Colonic mucosa (tissue), 4 donors: ENCODE measurements at regions not wholly inside any gene's neighbourhood (a gene's known extent, or its start where the extent isn't known, plus 50 kb on each side); places are given as distances from the start of the nearest gene placed in this dataset.

Source experiments
- DNase-seq: peaks from one replicate; pipeline ENCODE4 v3.0.0-alpha.2; 2020
- H3K27ac ChIP-seq: fragments of 200-600 bp; one replicate; pipeline ENCODE4 v1.8.0; 2021
- H3K27me3 ChIP-seq: fragments of 200-600 bp; one replicate; pipeline ENCODE4 v1.8.0; 2021
- H3K36me3 ChIP-seq: fragments of 200-600 bp; one replicate; pipeline ENCODE4 v1.8.0; 2021
- H3K4me1 ChIP-seq: fragments of 200-600 bp; one replicate; pipeline ENCODE4 v1.8.0; 2021; ENCODE audit warnings: mild to moderate bottlenecking
- H3K4me3 ChIP-seq: fragments of 200-600 bp; one replicate; pipeline ENCODE4 v1.8.0; 2021
- H3K9ac ChIP-seq, 2 donors: one replicate each; pipeline ENCODE4 v1.7.0; 2013; ENCODE audit warnings: control low read depth in 2 of 2, low read depth in 2 of 2, low read length in 2 of 2
- H3K9me3 ChIP-seq: fragments of 200-600 bp; one replicate; pipeline ENCODE4 v1.8.0; 2021
- intact Hi-C: fragments of 100-400 bp; cut with DNase I; formaldehyde crosslinking; loops from one replicate; pipeline ENCODE4 v1.14.1; 2022
- TF ChIP-seq, protein P1 (sequence below): fragments of 200-600 bp; IDR thresholded peaks from one replicate; pipeline ENCODE4 v1.8.0; 2022; ENCODE audit warnings: antibody characterized with exemption, mild to moderate bottlenecking
- donor health status: healthy.
- donor health status: DM: no; HTN: no; CAD: no.
- donor health status: DM: no; HTN: no; CAD: no.

GRCh38 chr2:217469203-217469810 lies 533.5 kb downstream of the TNS1 start:
- no peak overlapping the region for H3K4me3 ChIP-seq
- TF ChIP-seq, protein P1, sequence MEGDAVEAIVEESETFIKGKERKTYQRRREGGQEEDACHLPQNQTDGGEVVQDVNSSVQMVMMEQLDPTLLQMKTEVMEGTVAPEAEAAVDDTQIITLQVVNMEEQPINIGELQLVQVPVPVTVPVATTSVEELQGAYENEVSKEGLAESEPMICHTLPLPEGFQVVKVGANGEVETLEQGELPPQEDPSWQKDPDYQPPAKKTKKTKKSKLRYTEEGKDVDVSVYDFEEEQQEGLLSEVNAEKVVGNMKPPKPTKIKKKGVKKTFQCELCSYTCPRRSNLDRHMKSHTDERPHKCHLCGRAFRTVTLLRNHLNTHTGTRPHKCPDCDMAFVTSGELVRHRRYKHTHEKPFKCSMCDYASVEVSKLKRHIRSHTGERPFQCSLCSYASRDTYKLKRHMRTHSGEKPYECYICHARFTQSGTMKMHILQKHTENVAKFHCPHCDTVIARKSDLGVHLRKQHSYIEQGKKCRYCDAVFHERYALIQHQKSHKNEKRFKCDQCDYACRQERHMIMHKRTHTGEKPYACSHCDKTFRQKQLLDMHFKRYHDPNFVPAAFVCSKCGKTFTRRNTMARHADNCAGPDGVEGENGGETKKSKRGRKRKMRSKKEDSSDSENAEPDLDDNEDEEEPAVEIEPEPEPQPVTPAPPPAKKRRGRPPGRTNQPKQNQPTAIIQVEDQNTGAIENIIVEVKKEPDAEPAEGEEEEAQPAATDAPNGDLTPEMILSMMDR: no peak
- no peaks in the 10 kb centered on the region for H3K36me3 ChIP-seq
- H3K27ac ChIP-seq: no peak overlapping the region
- intact Hi-C loops: no loop called here
- H3K9ac ChIP-seq: no peak overlapping the region
- no peaks in the 10 kb centered on the region for H3K27me3 ChIP-seq
- no peaks in the 10 kb centered on the region for H3K4me1 ChIP-seq
- no peaks in the 10 kb centered on the region for H3K9me3 ChIP-seq
- DNase-seq: no peak

DNA sequence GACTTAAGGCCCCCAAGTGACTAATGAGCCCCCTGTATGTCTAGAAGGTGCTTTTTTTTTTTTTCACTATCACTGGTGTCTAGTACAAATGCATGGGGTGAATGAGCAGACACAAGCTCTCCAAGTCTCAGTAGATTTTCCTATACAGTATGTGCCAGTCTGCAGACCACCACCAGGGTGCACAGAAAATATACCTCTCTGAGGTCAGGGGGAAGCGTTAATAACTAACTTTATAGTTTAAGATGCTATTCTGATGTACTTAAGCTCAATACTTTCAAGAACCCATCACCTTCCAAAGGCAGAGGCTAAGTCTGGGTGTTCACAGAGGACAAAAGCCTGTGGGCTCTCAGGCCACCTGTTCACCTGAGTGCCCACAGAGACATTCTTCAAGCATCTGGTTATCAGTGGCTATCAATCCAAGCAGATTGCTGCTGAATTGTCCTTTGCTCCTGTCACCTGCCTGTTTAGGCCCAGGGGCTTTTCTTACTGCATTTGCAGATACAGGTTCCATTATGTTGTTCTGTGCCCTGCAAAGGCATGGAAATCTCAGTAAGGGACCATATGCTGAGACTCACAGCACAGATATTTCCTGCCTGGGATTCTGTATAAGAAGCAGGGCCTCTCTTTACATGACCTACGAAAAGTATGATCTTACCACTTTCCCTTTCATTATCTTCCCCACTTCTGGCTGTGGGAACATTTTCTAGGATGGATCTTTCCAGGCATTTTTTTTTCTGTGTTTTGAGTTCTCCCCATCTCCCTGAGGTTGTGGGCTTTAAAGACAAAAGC lies 534.6 kb downstream of the TNS1 start:
- no peak overlapping the region for H3K27ac ChIP-seq
- H3K27me3 ChIP-seq: no peaks in the 10 kb centered on the region
- H3K9me3 ChIP-seq: no peaks in the 10 kb centered on the region
- intact Hi-C loops: no loop called here
- TF ChIP-seq, protein P1: no peak
- no peaks in the 10 kb centered on the region for H3K36me3 ChIP-seq
- H3K4me1 ChIP-seq: no peaks in the 10 kb centered on the region
- DNase-seq: no peak
- no peak overlapping the region for H3K4me3 ChIP-seq
- H3K9ac ChIP-seq: no peak overlapping the region

GRCh38 chr2:217467331-217467730 lies 535.5 kb downstream of the TNS1 start:
- Histone ChIP-seq H3K4me3 (no peak overlapping the region), H3K9me3 (no peaks in the 10 kb centered on the region), H3K36me3 (no peaks in the 10 kb centered on the region), H3K9ac (no peak overlapping the region), H3K27me3 (no peaks in the 10 kb centered on the region), H3K27ac (no peak overlapping the region), H3K4me1 (no peaks in the 10 kb centered on the region)
- intact Hi-C loops: no loop called here
- TF ChIP-seq, protein P1: no peak
- no peak for DNase-seq

- Histone ChIP-seq H3K36me3 (no peaks in the 10 kb centered on the region), H3K9me3 (no peaks in the 10 kb centered on the region), H3K4me3 (no peak overlapping the region), H3K9ac (no peak overlapping the region), H3K27me3 (no peaks in the 10 kb centered on the region), H3K4me1 (no peaks in the 10 kb centered on the region), H3K27ac (no peak overlapping the region)
- TF ChIP-seq, protein P1: no peak
- DNase-seq: no peak
- intact Hi-C loops: no loop called here
Observed at GRCh38 chr2:217466805-217467204, 536.0 kb downstream of the TNS1 start.

DNA sequence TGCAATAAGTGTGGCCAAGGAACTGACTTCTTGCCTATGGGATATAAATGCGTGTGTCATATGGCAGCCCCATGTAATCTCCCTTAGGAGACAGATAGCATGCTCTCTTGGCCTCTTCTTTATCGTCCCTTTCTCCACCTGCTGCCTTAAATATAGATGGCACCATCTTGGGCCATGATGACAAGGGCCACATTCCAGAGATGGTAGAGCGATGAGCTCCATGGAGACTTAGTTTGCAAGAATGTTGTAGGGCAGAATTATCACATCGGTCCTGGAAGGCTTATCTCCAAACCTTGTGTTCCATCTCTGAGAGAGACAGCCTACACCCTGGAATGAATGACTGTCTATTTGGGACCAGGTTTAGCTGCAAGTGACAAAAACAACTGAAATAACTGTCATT lies 536.7 kb downstream of the TNS1 start:
- Histone ChIP-seq H3K9me3 (no peaks in the 10 kb centered on the region), H3K9ac (no peak overlapping the region), H3K4me1 (no peaks in the 10 kb centered on the region), H3K27me3 (no peaks in the 10 kb centered on the region), H3K27ac (no peak overlapping the region), H3K36me3 (no peaks in the 10 kb centered on the region), H3K4me3 (no peak overlapping the region)
- TF ChIP-seq, protein P1: no peak
- no peak for DNase-seq
- intact Hi-C loops: no loop called here
